PC-3 (cell line): ENCODE measurements at regions not wholly inside any gene's neighbourhood (a gene's known extent, or its start where the extent isn't known, plus 50 kb on each side); places are given as distances from the start of the nearest gene placed in this dataset.
A peak's percentile ranks its signal among the peaks of the same experiment; 100 is the strongest.

ENCODE experiments used
- ATAC-seq: fragments of 200-7000 bp; cut with Tn5 transposase; 2 replicates; pipeline ENCODE4 v1.9.1; 2020; ENCODE audit warnings: mild to moderate bottlenecking, moderate library complexity
- BruUV-seq: library from RNA; stranded (reverse); fragments of 400-500 nt; replicated peaks from 2 replicates; lab custom pipeline; 2021; lab: Mats Ljungman, UMichigan
- CTCF ChIA-PET: fragments of 300-600 bp; sonication (Branson Sonifier 250); formaldehyde crosslinking; loops from one replicate; lab custom pipeline; 2022; ENCODE audit warnings: antibody characterized with exemption; lab: Charles Lee
- POLR2A ChIA-PET: fragments of 300-600 bp; sonication (Branson Sonifier 250); formaldehyde crosslinking; loops from one replicate; lab custom pipeline; 2022; ENCODE audit warnings: antibody characterized with exemption; ENCODE audit not compliant: unreplicated experiment; lab: Charles Lee
- DNase-seq: peaks from one replicate; pipeline ENCODE4 v3.0.0-alpha.2; 2015
- H2AFZ ChIP-seq: fragments of 300-600 bp; sonication (generic); 2 replicates; pipeline ENCODE4 v1.6.0; 2016; ENCODE audit warnings: antibody characterized with exemption, low read length
- H3F3A ChIP-seq: fragments of 300-600 bp; sonication (generic); one replicate; pipeline ENCODE4 v1.6.0; 2017; ENCODE audit warnings: antibody characterized with exemption, low read length, control low read depth, mild to moderate bottlenecking; ENCODE audit not compliant: unreplicated experiment
- H3K27ac ChIP-seq: fragments of 300-600 bp; sonication (generic); 2 replicates; pipeline ENCODE4 v1.5.1; 2016; ENCODE audit warnings: mild to moderate bottlenecking, low read length
- H3K27me3 ChIP-seq: fragments of 300-600 bp; sonication (generic); 2 replicates; pipeline ENCODE4 v1.6.1; 2016; ENCODE audit warnings: low read length, mixed read lengths
- H3K36me3 ChIP-seq: fragments of 300-600 bp; sonication (generic); 2 replicates; pipeline ENCODE4 v1.6.1; 2016; ENCODE audit warnings: low read depth, mixed run types, low read length, mixed read lengths
- H3K4me1 ChIP-seq: fragments of 300-600 bp; sonication (generic); 2 replicates; pipeline ENCODE4 v1.5.1; 2016; ENCODE audit warnings: low read length; ENCODE audit not compliant: insufficient read depth
- H3K4me2 ChIP-seq: fragments of 300-600 bp; sonication (generic); 2 replicates; pipeline ENCODE4 v1.6.0; 2016; ENCODE audit warnings: low read length
- H3K4me3 ChIP-seq: fragments of 300-600 bp; sonication (generic); 2 replicates; pipeline ENCODE4 v1.5.1; 2016; ENCODE audit warnings: mild to moderate bottlenecking, low read length, mixed read lengths
- H3K79me2 ChIP-seq: fragments of 300-600 bp; sonication (generic); 2 replicates; pipeline ENCODE4 v1.6.1; 2017; ENCODE audit warnings: low read length, mixed read lengths
- H3K9ac ChIP-seq: fragments of 300-600 bp; sonication (generic); 2 replicates; pipeline ENCODE4 v1.6.0; 2016; ENCODE audit warnings: mild to moderate bottlenecking, low read length
- H3K9me2 ChIP-seq: fragments of 300-600 bp; sonication (generic); replicated peaks from 2 replicates; pipeline ENCODE4 v1.6.1; 2016; ENCODE audit warnings: mixed run types, low read length, mixed read lengths
- H3K9me3 ChIP-seq: fragments of 300-600 bp; sonication (generic); 2 replicates; pipeline ENCODE4 v1.6.1; 2016; ENCODE audit warnings: low read length, mixed read lengths
- H4K20me1 ChIP-seq: fragments of 300-600 bp; sonication (generic); 2 replicates; pipeline ENCODE4 v1.6.1; 2016; ENCODE audit warnings: low read length, mixed read lengths
- EZH2 ChIP-seq: fragments of 300-600 bp; sonication (generic); IDR thresholded peaks from one replicate; pipeline ENCODE4 v1.6.1; 2017; ENCODE audit warnings: antibody characterized with exemption, mild to moderate bottlenecking, low read length; ENCODE audit not compliant: unreplicated experiment
- EZH2phosphoT487 ChIP-seq: fragments of 300-600 bp; sonication (generic); IDR thresholded peaks from 2 replicates; pipeline ENCODE4 v1.6.1; 2018; ENCODE audit warnings: mild to moderate bottlenecking, antibody characterized with exemption, low read length, borderline replicate concordance
- intact Hi-C: fragments of 100-400 bp; cut with micrococcal nuclease; formaldehyde crosslinking; loops from 2 replicates; pipeline ENCODE4 v1.9.0; 2023
- TF ChIP-seq, protein P1 (sequence below): fragments of 300-600 bp; sonication (generic); conservative IDR thresholded peaks from 2 replicates; pipeline ENCODE4 v1.5.1; 2017; ENCODE audit warnings: antibody characterized with exemption, low read depth, mild to moderate bottlenecking, low read length

DNA sequence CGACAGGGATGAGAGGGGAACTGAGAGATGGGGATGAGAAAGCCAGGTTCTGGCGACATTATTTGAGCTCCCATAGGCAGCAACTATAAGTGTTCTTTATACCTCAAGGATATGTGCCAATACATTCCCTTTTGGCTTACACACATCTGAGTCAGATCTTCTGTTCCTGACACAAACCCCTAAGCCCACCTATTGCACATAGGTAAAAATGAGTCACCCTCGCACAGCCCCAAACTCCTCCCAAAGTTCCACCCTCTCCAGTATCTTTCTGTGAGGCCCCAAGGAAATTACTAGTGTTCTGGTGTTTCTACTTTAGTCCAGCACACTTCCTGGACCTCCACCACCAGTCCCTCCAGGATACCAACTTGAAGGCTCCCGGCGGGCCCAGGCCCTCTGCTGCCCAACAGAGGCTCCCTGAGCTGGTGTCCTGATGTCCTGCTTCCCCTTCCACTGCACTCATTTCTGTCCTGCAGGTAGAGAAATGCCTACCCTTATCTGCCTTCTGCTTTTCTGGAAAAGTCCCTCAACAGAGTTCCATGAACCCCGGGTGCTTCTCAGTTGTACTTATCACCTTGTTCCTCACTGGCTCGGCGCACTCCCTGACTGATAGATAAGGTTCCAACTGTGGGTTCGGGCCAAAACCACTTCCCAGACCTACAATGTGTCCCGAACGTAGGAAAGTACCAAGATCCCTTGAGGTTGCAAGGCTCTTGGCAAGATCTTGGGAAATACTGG is 125.5 kb downstream of the EN1 start:
- CTCF ChIA-PET = no interaction called here
- H4K20me1 ChIP-seq = no peaks in the 10 kb centered on the region
- no peaks in the 10 kb centered on the region for H3K79me2 ChIP-seq
- H3K4me3 ChIP-seq = peak overlapping the region; percentile 44
- H3K9me3 ChIP-seq = no peaks in the 10 kb centered on the region
- peak overlapping the region; percentile 76 for H3K4me2 ChIP-seq
- TF ChIP-seq EZH2 (no peak), EZH2phosphoT487 (no peak)
- TF ChIP-seq, protein P1, sequence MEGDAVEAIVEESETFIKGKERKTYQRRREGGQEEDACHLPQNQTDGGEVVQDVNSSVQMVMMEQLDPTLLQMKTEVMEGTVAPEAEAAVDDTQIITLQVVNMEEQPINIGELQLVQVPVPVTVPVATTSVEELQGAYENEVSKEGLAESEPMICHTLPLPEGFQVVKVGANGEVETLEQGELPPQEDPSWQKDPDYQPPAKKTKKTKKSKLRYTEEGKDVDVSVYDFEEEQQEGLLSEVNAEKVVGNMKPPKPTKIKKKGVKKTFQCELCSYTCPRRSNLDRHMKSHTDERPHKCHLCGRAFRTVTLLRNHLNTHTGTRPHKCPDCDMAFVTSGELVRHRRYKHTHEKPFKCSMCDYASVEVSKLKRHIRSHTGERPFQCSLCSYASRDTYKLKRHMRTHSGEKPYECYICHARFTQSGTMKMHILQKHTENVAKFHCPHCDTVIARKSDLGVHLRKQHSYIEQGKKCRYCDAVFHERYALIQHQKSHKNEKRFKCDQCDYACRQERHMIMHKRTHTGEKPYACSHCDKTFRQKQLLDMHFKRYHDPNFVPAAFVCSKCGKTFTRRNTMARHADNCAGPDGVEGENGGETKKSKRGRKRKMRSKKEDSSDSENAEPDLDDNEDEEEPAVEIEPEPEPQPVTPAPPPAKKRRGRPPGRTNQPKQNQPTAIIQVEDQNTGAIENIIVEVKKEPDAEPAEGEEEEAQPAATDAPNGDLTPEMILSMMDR = no peak
- peaks cover 37% of the 10 kb centered on the region for H3K4me1 ChIP-seq
- peak overlapping the region; percentile 91 for H3K27ac ChIP-seq
- H3K9ac ChIP-seq = peak overlapping the region; percentile 68
- H3F3A ChIP-seq = peaks cover 5% of the 10 kb centered on the region
- no peaks in the 10 kb centered on the region for H3K36me3 ChIP-seq
- intact Hi-C loops = loop anchor here (2.0 to 5.0 kb wide), 5 partner anchors 17 to 125 kb away; partner anchors contain the start of gene EN1
- POLR2A ChIA-PET = no interaction called here
- H2AFZ ChIP-seq = peak overlapping the region; percentile 47
- peak; percentile 93 for DNase-seq
- no peaks in the 10 kb centered on the region for H3K9me2 ChIP-seq
- peak; percentile 50 for ATAC-seq
- H3K27me3 ChIP-seq = no peaks in the 10 kb centered on the region
- TSS peak; percentile 76 for BruUV-seq

DNA sequence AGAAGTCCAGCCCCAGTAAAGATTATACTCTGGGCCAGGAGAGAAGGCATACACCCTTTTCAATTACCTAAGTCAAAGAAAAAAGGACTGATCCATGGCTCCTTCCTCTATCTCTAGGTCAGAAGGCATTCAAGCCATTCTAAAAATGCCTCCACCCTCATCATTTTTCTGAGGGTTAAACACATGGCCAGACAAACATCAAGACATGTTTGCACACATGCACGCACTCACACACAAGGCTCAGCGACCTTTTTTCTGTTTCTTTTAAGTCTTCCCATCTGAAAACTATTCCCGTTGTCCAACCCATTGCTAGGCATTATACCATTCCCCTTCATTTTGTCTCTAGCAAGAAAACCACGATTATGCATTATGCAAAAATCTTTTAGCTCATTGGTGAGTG is 126.6 kb downstream of the EN1 start:
- no peaks in the 10 kb centered on the region for H3K27me3 ChIP-seq
- H3K79me2 ChIP-seq = no peaks in the 10 kb centered on the region
- intact Hi-C loops = loop anchor here (5.0 kb wide), 1 partner anchor 126 kb away; the partner anchor contains the start of gene EN1
- no peaks in the 10 kb centered on the region for H4K20me1 ChIP-seq
- no peak for ATAC-seq
- H3K4me2 ChIP-seq = peak overlapping the region; percentile 76; the same call in 1 of the 2 replicates
- H3K9me3 ChIP-seq = no peaks in the 10 kb centered on the region
- peaks cover 5% of the 10 kb centered on the region for H3F3A ChIP-seq
- no peak overlapping the region for H2AFZ ChIP-seq
- H3K36me3 ChIP-seq = no peaks in the 10 kb centered on the region
- TF ChIP-seq EZH2phosphoT487 (no peak), EZH2 (no peak)
- TF ChIP-seq, protein P1 = no peak
- no peak overlapping the region for H3K9ac ChIP-seq
- H3K9me2 ChIP-seq = no peaks in the 10 kb centered on the region
- peaks cover 37% of the 10 kb centered on the region for H3K4me1 ChIP-seq
- CTCF ChIA-PET = no interaction called here
- POLR2A ChIA-PET = no interaction called here
- no peak for DNase-seq
- no TSS peak for BruUV-seq
- no peak overlapping the region for H3K4me3 ChIP-seq
- H3K27ac ChIP-seq = peak overlapping the region; percentile 91

DNA sequence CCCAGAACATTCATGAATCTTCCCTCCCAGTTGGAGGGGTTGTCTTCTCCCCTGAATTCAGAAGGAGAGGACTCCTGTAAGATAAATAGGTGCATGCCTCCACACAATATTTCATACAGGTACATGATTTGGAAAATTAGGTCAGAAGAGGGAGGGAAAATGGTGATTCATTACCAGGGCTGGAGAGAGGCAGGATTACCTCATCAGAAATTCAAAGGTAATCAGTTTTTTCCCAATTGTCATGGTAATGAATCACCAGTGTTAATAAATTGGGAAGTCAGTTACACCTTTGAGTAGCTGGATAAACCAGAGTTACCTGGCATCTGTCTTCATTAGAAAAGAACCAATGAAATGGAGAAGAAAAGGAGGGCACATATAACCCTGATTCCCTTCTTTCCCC is 128.5 kb downstream of the EN1 start:
- Histone ChIP-seq H3K4me1 (peaks cover 30% of the 10 kb centered on the region), H3K9me2 (no peaks in the 10 kb centered on the region), H3K9ac (no peak overlapping the region), H3K4me3 (no peak overlapping the region), H3K36me3 (no peaks in the 10 kb centered on the region), H3K4me2 (no peak overlapping the region), H3K27ac (no peak overlapping the region), H4K20me1 (no peaks in the 10 kb centered on the region), H3K79me2 (no peaks in the 10 kb centered on the region), H3K27me3 (no peaks in the 10 kb centered on the region), H3F3A (peaks cover 5% of the 10 kb centered on the region), H3K9me3 (no peaks in the 10 kb centered on the region), H2AFZ (no peak overlapping the region)
- no peak for TF ChIP-seq EZH2
- no peak for TF ChIP-seq EZH2phosphoT487
- TF ChIP-seq, protein P1 = no peak
- intact Hi-C loops = no loop called here
- peak; percentile 29 for DNase-seq
- no TSS peak for BruUV-seq
- ChIA-PET CTCF (no interaction called here), POLR2A (no interaction called here)
- no peak for ATAC-seq
